K562 (cell line): ENCODE measurements at regions not wholly inside any gene's neighbourhood (a gene's known extent, or its start where the extent isn't known, plus 50 kb on each side); places are given as distances from the start of the nearest gene placed in this dataset.

Source experiments
- ATAC-seq: fragments of 200-7000 bp; cut with Tn5 transposase; 3 replicates; pipeline ENCODE4 v1.9.1; 2020; ENCODE audit warnings: moderate library complexity
- BruUV-seq: library from RNA; stranded (reverse); fragments of 400-500 nt; replicated peaks from 2 replicates; lab custom pipeline; 2021; lab: Mats Ljungman, UMichigan
- CTCF ChIA-PET: fragments of 300-600 bp; formaldehyde crosslinking; extraction: SDS; loops from one replicate; lab custom pipeline; 2021; ENCODE audit warnings: low intra/inter-chr PET ratio; lab: Yijun Ruan, JAX
- POLR2A ChIA-PET: fragments of 300-600, 350-650 bp; sonication (Branson Sonifier 250); formaldehyde crosslinking; extraction: SDS; loops from one replicate; lab custom pipeline; 2021; ENCODE audit warnings: antibody characterized with exemption, inconsistent platforms; lab: Yijun Ruan, JAX
- DNase-seq, 4 experiments: peaks; one replicate each; pipeline versions ENCODE4 v3.0.0 to v3.0.0-alpha.2; 2011 to 2018; ENCODE audit warnings: low spot score in 3 of 4, mixed read lengths in 3 of 4; ENCODE audit errors: extremely low read depth in 1 of 4
- FAIRE-seq: peaks from 2 replicates; lab custom pipeline; 2011; peaks lifted over from hg19 to GRCh38; lab: Jason Lieb, UNC
- H2AFZ ChIP-seq: 2 replicates; pipeline ENCODE4 v1.6.0; 2011; ENCODE audit warnings: low read depth, low read length, control low read depth, inconsistent platforms
- H3K27ac ChIP-seq: fragments of 200-600 bp; 3 replicates; pipeline ENCODE4 v1.8.0; 2011; ENCODE audit warnings: low read depth, mild to moderate bottlenecking, control low read depth, inconsistent platforms, low read length, moderate library complexity, mixed read lengths; ENCODE audit errors: extremely low read depth
- H3K27me3 ChIP-seq, 2 experiments: fragments of 300-600 bp in 1 of 2; 2 replicates in 1 of 2; 3 replicates in 1 of 2; pipeline versions ENCODE4 v1.6.0 to v1.8.0; 2011; ENCODE audit warnings: inconsistent platforms in 2 of 2, low read length in 2 of 2, mild to moderate bottlenecking in 1 of 2, mixed read lengths in 1 of 2, moderate library complexity in 1 of 2; ENCODE audit not compliant: control insufficient read depth in 2 of 2, insufficient read depth in 2 of 2
- H3K36me3 ChIP-seq: fragments of 300-600 bp; 3 replicates; pipeline ENCODE4 v1.8.0; 2011; ENCODE audit warnings: mild to moderate bottlenecking, low read length, inconsistent platforms; ENCODE audit not compliant: control insufficient read depth, insufficient read depth
- H3K4me1 ChIP-seq, 2 experiments: fragments of 200-600 bp in 1 of 2; replicated peaks in 1 of 2; 2 replicates in 1 of 2; 3 replicates in 1 of 2; pipeline versions ENCODE4 v1.5.1 to v1.8.0; 2011; ENCODE audit warnings: inconsistent platforms in 2 of 2, low read length in 2 of 2, mild to moderate bottlenecking in 1 of 2, mixed read lengths in 1 of 2, moderate library complexity in 1 of 2; ENCODE audit not compliant: control insufficient read depth in 2 of 2, insufficient read depth in 2 of 2
- H3K4me2 ChIP-seq: 2 replicates; pipeline ENCODE4 v1.6.1; 2011; ENCODE audit warnings: low read length, control low read depth, inconsistent platforms, mixed read lengths; ENCODE audit not compliant: insufficient read depth
- H3K4me3 ChIP-seq: fragments of 200-600 bp; sonication (generic), shearing (Covaris generic); 2 replicates; pipeline ENCODE4 v1.5.1; 2016; ENCODE audit warnings: control low read depth, inconsistent platforms
- H3K79me2 ChIP-seq: fragments of 200-600 bp; 3 replicates; pipeline ENCODE4 v1.8.0; 2011; ENCODE audit warnings: low read length, inconsistent platforms; ENCODE audit not compliant: control insufficient read depth, insufficient read depth
- H3K9ac ChIP-seq, 2 experiments: 2 replicates each; pipeline versions ENCODE4 v1.6.0 to v1.6.1; 2011; ENCODE audit warnings: low read depth in 2 of 2, low read length in 2 of 2, control low read depth in 1 of 2, inconsistent platforms in 1 of 2, mild to moderate bottlenecking in 1 of 2, mixed read lengths in 1 of 2; ENCODE audit not compliant: insufficient read depth in 1 of 2
- H3K9me1 ChIP-seq: one replicate; pipeline ENCODE4 v1.6.0; 2011; ENCODE audit warnings: inconsistent platforms, mild to moderate bottlenecking, low read length, moderate library complexity; ENCODE audit not compliant: control insufficient read depth, insufficient read depth
- H3K9me3 ChIP-seq: replicated peaks from 2 replicates; pipeline ENCODE4 v1.5.1; 2011; ENCODE audit warnings: low read depth, low read length, inconsistent platforms; ENCODE audit not compliant: control insufficient read depth, insufficient read depth
- H4K20me1 ChIP-seq: replicated peaks from 2 replicates; pipeline ENCODE4 v1.6.1; 2011; ENCODE audit warnings: low read length, inconsistent platforms, mixed read lengths; ENCODE audit not compliant: control insufficient read depth, insufficient read depth
- TCF15 ChIP-seq: fragments of 250-450 bp; sonication (Bioruptor Pico); IDR thresholded peaks from 2 replicates; pipeline ENCODE4 v1.8.0; 2022; ENCODE audit warnings: moderate library complexity, mild to moderate bottlenecking, inconsistent platforms
- ZBTB11 ChIP-seq, 3 experiments: fragments of 200-800 bp in 1 of 3; fragments of 250-450 bp in 1 of 3; fragments of 450-650 bp in 1 of 3; sonication (Bioruptor Pico) in 1 of 3; sonication (Bioruptor generic) in 1 of 3; formaldehyde crosslinking in 1 of 3; IDR thresholded peaks; 2 replicates each; pipeline versions ENCODE4 v1.6.1 to v1.8.0; 2016 to 2022; ENCODE audit warnings: mild to moderate bottlenecking in 2 of 3, missing genetic modification characterization in 2 of 3, missing compliant biosample characterization in 1 of 3, moderate library complexity in 1 of 3
- in situ Hi-C: fragments of 300-500 bp; cut with MboI; formaldehyde crosslinking; loops from 4 replicates; pipeline ENCODE4 v1.15.0; 2018; ENCODE audit warnings: inconsistent platforms, mixed read lengths
- intact Hi-C: fragments of 100-400 bp; cut with micrococcal nuclease; formaldehyde crosslinking; loops from 2 replicates; pipeline ENCODE4 v1.14.2; 2022

GRCh38 chr3:64808061-64808460, 120.3 kb upstream of the ADAMTS9 start:
- FAIRE-seq: no peak
- in situ Hi-C loops: no loop called here
- CTCF ChIA-PET: no interaction called here

More at GRCh38 chr3:64808061-64808460, 120.3 kb upstream of the ADAMTS9 start:
- no peaks in the 10 kb centered on the region for H3K9me3 ChIP-seq
- H3K27me3 ChIP-seq: no peaks in the 10 kb centered on the region; a peak in 2 of 5 replicates
- no TSS peak for BruUV-seq
- no peak overlapping the region for H3K4me2 ChIP-seq
- no peak overlapping the region for H2AFZ ChIP-seq
- intact Hi-C loops: no loop called here
- H3K4me3 ChIP-seq: no peak overlapping the region
- ATAC-seq (no peak), DNase-seq (no peak)
- H3K9me1 ChIP-seq: no peaks in the 10 kb centered on the region
- no peaks in the 10 kb centered on the region for H4K20me1 ChIP-seq
- no peak overlapping the region for H3K9ac ChIP-seq
- H3K36me3 ChIP-seq: no peaks in the 10 kb centered on the region
- H3K4me1 ChIP-seq: no peaks in the 10 kb centered on the region
- POLR2A ChIA-PET: no interaction called here
- TF ChIP-seq TCF15 (no peak), ZBTB11 (CRISPR knock-in tag; IDR thresholded peaks at IDR 0.05) (peak in 1 of 3 experiments; percentile 5; a peak in 1 of 6 replicates)
- no peaks in the 10 kb centered on the region for H3K79me2 ChIP-seq
- no peak overlapping the region for H3K27ac ChIP-seq
